Esophagus mucosa (tissue), 1 donor: ENCODE measurements at regions not wholly inside any gene's neighbourhood (a gene's known extent, or its start where the extent isn't known, plus 50 kb on each side); places are given as distances from the start of the nearest gene placed in this dataset.
"Not testable (repeated sequence)": the region's sequence is repeated elsewhere in the genome, so short reads cannot be mapped to it uniquely, and the experiment has no call there.

Experiments
- ATAC-seq: fragments of 200-7000 bp; cut with Tn5 transposase; one replicate; pipeline ENCODE4 v1.9.1; 2020
- donor health status: DM: yes; HTN: yes; CAD: no.

GRCh38 chr9:13479096-13479495, 199.6 kb upstream of the MPDZ start:
- ATAC-seq, result no peak

- no peak for ATAC-seq
These were observed 199.1 kb upstream of the MPDZ start for GRCh38 chr9:13478639-13479038.

- no peak for ATAC-seq
These were observed 198.7 kb upstream of the MPDZ start for GRCh38 chr9:13478160-13478559.

GRCh38 chr9:13470836-13471235, 191.3 kb upstream of the MPDZ start:
- ATAC-seq, result no peak

GRCh38 chr9:13467157-13467556, 187.7 kb upstream of the MPDZ start:
- no peak for ATAC-seq

- ATAC-seq, result no peak
These were observed 182.0 kb upstream of the MPDZ start for GRCh38 chr9:13461414-13461991.

GRCh38 chr9:13459071-13459470, 179.6 kb upstream of the MPDZ start:
- no peak for ATAC-seq

- no peak for ATAC-seq
These were observed 178.3 kb upstream of the MPDZ start for GRCh38 chr9:13457795-13458194.

- ATAC-seq, result no peak
These were observed 171.2 kb upstream of the MPDZ start for GRCh38 chr9:13450723-13451122.

GRCh38 chr9:13448482-13448881, 169.0 kb upstream of the MPDZ start:
- no peak for ATAC-seq

- no peak for ATAC-seq
These were observed 168.4 kb upstream of the MPDZ start for GRCh38 chr9:13447843-13448422.

GRCh38 chr9:13446938-13447842, 167.7 kb upstream of the MPDZ start:
- ATAC-seq, result no peak

- ATAC-seq, result no peak
These were observed 166.9 kb upstream of the MPDZ start for GRCh38 chr9:13446286-13446937.

- no peak for ATAC-seq
These were observed 165.6 kb upstream of the MPDZ start for GRCh38 chr9:13445103-13445500.

- ATAC-seq, result no peak
These were observed 165.0 kb upstream of the MPDZ start for GRCh38 chr9:13444245-13445102.

GRCh38 chr9:13443346-13444244, 164.1 kb upstream of the MPDZ start:
- ATAC-seq, result no peak

- ATAC-seq, result no peak
These were observed 160.4 kb upstream of the MPDZ start for GRCh38 chr9:13439685-13440476.

GRCh38 chr9:13437866-13438265, 158.4 kb upstream of the MPDZ start:
- ATAC-seq, result no peak

GRCh38 chr9:13436591-13436990, 157.1 kb upstream of the MPDZ start:
- no peak for ATAC-seq

GRCh38 chr9:13433453-13433852, 154.0 kb upstream of the MPDZ start:
- not testable (repeated sequence) for ATAC-seq
